AG04450 (cell line): ENCODE measurements at regions not wholly inside any gene's neighbourhood (a gene's known extent, or its start where the extent isn't known, plus 50 kb on each side); places are given as distances from the start of the nearest gene placed in this dataset.

Source experiments
- CTCF ChIA-PET: fragments of 300-600, 350-600 bp; formaldehyde crosslinking; extraction: SDS; loops from one replicate; lab custom pipeline; 2022; ENCODE audit warnings: antibody characterized with exemption, inconsistent platforms; lab: Charles Lee
- POLR2A ChIA-PET: fragments of 350-600 bp; formaldehyde crosslinking; extraction: SDS; loops from one replicate; lab custom pipeline; 2021; ENCODE audit warnings: antibody characterized with exemption, inconsistent platforms; lab: Yijun Ruan, JAX
- DNase-seq: peaks from one replicate; pipeline ENCODE4 v3.0.0-alpha.2; 2011; ENCODE audit warnings: low read depth, low spot score
- H3K27ac ChIP-seq: one replicate; pipeline ENCODE4 v1.5.1; 2012; ENCODE audit warnings: low read depth, low read length, control low read depth
- H3K27me3 ChIP-seq: one replicate; pipeline ENCODE4 v1.6.0; 2012; ENCODE audit warnings: low read length; ENCODE audit not compliant: control insufficient read depth, insufficient read depth
- H3K4me3 ChIP-seq: 2 replicates; pipeline ENCODE4 v1.5.1; 2011; ENCODE audit warnings: mild to moderate bottlenecking, low read depth, low read length, control low read depth
- H3K9me3 ChIP-seq: 2 replicates; pipeline ENCODE4 v1.5.1; 2012; ENCODE audit warnings: low read length; ENCODE audit not compliant: control insufficient read depth, insufficient read depth
- TF ChIP-seq, protein P1 (sequence below): IDR thresholded peaks from 2 replicates; pipeline ENCODE4 v1.5.1; 2011; ENCODE audit warnings: low read depth, low read length, control low read depth, inconsistent platforms

DNA sequence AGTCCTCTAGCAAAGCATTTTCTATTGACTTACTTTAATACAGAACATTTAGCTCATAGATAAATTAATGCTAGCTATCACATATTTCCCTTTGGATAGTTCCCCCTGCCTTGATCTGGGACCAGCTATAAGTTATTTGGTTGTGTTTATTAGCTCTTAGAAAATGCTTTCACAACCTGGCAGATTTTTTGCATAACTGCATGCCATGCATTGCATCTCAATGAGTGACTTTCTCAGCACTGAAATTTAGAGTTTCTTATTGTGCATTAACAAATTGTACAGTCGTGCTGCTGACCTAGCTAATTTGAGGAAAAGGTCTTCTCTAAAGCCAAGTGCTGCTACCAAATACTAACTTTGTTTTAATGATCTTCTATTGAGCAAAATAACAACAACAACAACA, 164.8 kb downstream of the PLPPR5 start:
- POLR2A ChIA-PET = no interaction called here

More for the DNA sequence above, 164.8 kb downstream of the PLPPR5 start:
- no peaks in the 10 kb centered on the region for H3K9me3 ChIP-seq
- CTCF ChIA-PET = no interaction called here
- no peak overlapping the region for H3K4me3 ChIP-seq
- peaks cover 1% of the 10 kb centered on the region for H3K27me3 ChIP-seq
- DNase-seq = no peak
- H3K27ac ChIP-seq = no peak overlapping the region
- TF ChIP-seq, protein P1, sequence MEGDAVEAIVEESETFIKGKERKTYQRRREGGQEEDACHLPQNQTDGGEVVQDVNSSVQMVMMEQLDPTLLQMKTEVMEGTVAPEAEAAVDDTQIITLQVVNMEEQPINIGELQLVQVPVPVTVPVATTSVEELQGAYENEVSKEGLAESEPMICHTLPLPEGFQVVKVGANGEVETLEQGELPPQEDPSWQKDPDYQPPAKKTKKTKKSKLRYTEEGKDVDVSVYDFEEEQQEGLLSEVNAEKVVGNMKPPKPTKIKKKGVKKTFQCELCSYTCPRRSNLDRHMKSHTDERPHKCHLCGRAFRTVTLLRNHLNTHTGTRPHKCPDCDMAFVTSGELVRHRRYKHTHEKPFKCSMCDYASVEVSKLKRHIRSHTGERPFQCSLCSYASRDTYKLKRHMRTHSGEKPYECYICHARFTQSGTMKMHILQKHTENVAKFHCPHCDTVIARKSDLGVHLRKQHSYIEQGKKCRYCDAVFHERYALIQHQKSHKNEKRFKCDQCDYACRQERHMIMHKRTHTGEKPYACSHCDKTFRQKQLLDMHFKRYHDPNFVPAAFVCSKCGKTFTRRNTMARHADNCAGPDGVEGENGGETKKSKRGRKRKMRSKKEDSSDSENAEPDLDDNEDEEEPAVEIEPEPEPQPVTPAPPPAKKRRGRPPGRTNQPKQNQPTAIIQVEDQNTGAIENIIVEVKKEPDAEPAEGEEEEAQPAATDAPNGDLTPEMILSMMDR = no peak
